Activated CD8-positive, alpha-beta memory T cell treated with anti-CD3 and anti-CD28 coated beads, Interleukin-2, amount 50 U/mL, for 4 hours (primary cell): ENCODE measurements at regions not wholly inside any gene's neighbourhood (a gene's known extent, or its start where the extent isn't known, plus 50 kb on each side); places are given as distances from the start of the nearest gene placed in this dataset.
"Not testable (repeated sequence)": the region's sequence is repeated elsewhere in the genome, so short reads cannot be mapped to it uniquely, and the experiment has no call there.

Source experiments
- DNase-seq: peaks from one replicate; pipeline ENCODE4 v3.0.0-alpha.2; 2020

DNA sequence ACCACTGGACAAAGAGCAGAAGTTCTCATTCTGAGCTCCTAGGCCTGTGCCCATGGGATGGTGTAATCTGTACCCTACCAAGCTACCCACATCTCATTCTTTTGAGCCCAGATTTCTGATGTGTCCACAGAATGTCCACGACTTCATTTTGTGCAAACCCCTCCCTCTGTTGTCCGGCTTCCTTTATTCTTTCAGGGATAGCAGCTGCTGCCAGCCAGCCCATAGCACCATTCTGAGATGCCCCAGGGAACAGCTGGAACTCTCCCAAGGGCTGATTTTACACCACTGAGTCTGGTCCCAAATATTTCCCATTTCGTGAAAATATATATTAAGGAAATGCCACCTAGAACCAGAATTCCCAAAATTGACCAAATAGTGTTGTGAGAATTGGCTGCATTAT, 236.6 kb downstream of the SATB1 start:
- DNase-seq: no peak

DNA sequence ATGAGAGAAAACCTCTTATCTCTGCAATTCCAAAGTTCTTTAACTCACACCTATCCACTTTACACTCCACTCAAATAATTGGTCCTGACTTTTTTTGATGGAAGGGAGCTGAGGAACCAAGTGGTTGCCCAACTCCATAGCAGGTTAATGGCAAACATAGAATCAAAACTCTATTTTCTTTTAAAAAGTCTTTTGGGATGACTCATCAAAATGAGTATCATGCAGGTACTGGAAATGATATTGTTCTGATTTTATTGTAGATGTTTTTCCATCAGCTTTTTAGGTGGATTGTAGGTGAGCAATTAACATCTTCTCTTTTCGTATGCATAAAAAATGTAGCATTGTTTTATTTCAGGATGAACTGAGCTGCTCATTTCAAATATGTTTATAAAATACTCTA, 239.5 kb downstream of the SATB1 start:
- DNase-seq: no peak

DNA sequence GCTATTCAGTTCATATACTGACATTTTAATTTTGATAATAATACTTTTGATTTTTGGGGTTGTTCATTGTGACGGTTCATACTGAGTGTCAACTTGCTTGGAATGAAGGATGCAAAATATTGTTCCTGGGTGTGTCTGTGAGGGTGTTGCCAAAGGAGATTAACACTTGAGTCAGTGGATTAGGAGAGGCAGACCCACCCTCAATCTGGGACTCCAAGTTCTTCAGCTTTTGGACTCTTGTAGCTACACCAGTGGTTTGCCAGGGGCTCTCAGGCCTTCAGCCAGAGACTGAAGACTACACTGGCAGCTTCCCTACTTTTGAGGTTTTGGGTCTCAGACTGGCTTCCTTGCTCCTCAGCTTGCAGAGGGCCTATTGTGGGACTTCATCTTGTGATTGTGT, 242.2 kb downstream of the SATB1 start:
- DNase-seq: not testable (repeated sequence)

DNA sequence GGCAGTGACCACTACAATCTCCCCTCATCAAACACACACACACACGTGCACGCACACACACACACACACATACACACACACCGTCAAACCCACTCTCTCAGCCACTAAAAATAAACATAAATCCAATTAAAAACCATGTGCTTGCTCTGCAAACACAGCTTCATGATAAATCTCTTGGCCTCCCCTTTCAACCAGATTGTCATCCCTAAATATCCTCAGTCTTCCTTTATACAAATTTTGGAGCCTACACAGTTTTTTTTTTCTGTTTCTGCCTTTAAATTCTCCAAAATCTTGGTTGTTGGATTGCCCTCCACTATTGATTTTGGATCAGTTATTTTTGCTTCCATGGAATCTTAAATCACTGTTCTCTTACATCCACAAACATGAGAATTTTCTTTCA, 245.6 kb downstream of the SATB1 start:
- DNase-seq: no peak

DNA sequence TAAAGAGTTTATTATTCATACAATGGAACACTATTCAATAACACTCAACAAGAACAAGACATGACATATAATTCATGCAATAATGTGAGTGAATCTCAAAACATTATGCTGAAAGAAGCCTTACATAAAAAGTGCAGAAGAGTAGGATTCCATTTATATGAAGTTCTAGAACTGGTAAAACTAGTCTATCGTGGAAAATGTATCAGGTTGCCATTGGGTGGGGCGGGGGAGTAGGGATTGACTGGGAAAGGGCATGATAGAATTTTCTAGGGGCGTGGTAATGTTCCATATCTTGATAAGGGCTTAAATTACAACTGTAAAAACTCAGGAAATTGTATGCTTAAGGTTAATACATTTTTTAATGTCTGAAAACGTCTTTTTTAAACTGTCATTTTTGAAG, 247.9 kb downstream of the SATB1 start:
- DNase-seq: no peak

DNA sequence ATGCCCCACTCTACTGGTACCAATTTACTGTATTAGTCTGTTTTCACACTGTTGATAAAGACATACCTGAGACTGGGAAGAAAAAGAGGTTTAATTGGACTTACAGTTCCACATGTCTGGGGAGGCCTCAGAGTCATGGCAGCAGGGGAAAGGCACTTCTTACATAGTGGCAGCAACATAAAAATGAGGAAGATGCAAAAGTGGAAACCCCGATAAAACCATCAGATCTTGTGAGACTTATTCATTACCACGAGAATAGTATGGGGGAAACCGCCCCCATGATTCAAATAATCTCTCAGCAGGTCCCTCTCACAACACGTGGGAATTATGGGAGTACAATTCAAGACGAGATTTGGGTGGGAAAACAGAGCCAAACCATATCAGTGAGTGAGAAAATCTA, 251.2 kb downstream of the SATB1 start:
- DNase-seq: not testable (repeated sequence)

DNA sequence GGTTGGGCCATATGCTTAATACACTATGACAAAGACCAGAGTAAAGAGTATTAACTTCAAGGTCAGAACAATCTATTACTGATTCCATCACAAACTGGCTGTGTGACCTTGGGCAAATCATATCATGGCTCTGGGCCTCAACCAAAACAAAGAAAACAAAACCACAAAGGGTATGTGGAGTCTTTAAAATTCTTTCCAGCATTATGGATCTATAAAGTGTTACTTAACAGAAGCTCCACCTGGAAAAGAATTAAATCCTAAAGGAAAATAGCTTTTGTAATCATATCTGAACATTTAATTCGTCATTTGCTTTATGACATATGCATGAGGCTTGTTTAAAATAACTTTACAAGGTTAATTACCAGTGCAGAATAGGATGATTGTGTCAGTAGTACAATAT, 265.5 kb downstream of the SATB1 start:
- DNase-seq: no peak

DNA sequence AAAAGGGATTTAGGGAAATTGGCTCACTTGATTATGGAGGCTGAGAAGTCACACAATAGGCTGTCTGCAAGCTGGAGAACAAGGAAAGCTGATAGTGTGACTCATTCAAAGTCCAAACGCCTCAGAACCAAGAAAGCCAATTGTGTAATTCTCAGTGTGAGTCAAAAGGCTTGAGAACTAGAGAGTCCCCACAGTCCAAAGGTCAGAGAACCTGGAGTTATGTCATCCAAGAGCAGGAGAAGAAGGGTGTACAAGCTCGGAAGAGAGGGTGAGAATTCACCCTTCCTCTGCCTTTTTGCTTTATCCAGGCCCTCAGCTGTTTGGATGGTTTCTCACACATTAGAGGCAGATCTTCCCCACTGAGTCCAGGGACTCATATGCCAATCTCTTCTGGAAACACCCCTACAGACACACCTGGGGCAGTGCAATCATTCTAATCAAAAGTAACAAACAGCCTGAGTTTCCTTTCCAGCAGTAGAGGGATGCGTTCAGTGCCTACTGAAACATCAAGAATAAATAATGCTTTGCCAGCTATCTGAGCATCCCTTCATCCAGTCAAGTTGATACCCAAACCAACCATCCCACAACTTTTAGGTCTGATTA, 271.5 kb downstream of the SATB1 start:
- no peak for DNase-seq

DNA sequence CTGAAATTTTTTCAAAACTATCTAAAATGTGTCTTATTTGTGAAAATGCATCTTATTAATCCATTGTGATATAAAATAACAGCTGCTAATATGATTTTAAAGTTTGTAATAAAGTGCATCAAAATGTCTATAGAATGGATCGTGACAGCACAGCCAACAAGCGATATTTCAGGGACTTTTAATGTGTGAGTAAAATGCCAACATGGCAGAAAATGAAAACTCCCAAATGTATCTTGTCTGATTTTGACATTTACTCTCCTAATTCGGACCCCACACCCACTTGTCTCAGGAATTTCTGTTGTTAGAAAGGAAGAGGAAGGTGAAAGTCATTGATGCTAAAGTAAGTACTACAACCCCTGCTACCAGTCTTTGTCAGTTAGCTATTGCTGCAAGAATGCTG, 273.9 kb downstream of the SATB1 start:
- no peak for DNase-seq

DNA sequence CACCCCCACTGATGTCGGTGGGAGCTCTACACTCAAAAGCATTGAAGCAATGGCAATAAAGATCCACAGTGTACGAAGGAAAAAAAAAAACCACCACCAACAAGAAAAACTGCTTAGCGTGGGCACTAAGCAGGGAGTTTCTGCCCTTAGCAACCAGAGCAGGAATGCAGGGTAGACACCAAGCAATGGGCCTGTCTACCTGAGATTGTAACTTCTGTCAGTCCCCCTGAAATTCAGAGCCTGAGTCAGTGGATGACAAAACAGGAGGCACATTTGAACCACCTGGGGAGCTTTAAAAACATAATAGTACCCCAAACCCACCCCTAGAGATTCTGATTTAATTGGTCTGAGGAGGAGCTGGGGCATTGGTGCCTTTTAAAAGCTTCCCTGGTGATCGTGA, 275.2 kb downstream of the SATB1 start:
- DNase-seq: no peak

DNA sequence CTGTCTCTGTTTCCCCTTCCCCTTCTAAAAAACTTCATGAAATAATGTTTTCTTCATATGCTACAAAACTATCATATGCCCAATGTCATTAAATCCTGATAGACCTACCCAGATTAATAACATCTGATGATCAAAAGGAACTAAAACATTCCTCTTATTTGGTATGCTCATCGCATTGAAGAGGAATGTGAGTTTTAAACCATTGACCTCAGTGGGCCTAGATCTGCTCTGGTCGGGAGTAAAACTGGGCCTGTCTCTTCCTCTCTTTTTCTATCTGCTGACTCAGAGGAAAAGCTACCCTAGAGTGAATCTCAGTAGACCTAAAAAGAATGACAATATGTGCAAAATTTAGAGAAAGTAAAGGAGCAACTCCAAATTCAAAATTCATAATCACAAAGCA, 275.8 kb downstream of the SATB1 start:
- no peak for DNase-seq

DNA sequence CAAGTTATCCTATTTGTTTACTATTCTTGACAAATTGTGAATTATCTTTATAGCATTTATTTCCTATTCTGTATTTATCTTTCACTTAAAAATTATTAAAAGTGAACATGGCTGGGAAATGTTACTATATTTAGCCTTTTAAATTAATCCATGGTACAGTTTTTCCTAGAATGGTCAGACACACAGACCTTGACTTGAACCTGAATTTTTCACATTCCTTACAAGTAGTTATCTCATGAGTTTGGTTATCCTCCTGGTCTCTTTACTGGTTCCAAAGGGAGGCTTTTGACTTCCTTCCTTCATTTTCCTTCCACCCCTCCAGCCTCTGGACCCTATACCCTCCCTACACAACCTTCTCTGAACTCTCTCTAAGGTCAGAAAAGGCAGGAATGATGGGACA, 280.6 kb downstream of the SATB1 start:
- DNase-seq: no peak

DNA sequence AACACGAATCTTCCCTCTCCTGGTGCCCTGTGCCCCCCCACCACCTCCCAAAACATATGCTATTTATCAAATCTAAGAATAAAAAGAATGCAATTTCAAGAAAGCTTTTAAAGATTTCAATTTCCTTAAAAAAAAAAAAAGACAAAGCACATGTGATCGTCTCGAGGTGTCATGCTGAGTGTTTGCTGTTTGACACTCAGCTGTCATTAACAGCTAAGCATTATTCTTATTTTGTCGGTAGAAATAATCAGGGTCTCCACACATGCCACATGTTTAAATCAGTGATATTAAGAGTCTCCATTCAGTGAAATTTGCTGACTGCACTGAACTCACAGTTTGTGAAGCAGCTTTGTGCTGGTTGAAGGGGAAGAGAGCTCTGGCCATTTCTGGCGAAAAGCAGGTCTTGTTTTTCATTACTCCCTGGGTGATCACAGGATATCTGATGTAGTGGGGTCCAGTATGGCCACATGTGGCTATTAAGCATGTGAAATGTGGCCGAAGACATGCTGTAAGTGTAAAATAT, 281.8 kb downstream of the SATB1 start:
- DNase-seq: no peak

DNA sequence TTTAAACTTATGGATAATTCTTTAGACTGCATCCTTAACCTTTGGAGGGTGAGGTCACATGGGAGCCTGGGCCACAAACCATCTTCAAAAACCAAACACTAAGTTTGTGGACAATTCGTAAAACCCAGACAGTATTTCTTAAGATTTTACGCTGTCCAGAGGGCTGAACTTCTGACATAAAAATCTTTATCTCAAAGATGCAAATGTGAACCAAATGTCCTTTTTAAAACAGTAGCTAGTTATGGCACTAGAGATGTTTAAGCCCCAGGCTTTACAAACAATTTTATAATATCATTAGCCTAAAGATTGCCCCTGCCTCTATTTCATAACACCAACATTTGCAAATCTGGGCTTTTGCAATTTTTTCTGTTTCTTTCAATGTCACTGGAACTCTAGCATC, 287.2 kb downstream of the SATB1 start:
- no peak for DNase-seq

DNA sequence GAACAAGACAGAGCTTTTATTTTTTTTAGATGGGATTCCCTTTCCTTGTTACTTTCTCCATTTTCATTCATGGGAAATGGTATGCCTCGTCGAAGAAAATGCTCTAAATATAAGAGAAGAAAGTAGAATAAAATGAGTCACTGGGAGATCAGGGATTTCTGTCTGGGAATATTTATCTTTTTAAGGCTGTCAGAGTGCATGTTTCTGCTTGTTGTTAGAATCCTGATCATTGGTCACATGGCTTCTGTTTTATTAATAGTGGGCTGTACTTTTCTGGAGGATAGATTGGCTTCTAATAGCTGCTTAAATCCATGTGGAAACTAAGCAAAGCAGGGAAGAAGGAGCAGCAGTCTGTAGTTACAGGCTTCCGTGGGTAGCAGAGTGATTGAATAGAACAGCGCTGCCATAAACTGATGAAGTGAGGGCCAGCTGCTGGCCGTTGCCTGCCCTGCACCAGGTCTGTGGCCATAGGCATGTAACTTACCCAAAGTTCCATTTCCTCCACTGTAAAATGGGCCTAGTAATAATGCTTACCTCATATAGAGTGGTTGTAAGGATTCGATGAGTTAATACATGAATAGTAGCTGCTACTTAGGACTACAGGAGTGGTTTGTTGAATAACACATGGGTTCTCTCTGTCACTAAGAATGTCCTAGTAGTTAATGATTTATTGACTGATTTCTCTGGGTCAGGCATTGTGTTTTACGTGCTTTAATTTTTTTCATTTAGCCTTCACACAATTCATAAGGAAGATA, 289.9 kb downstream of the SATB1 start:
- DNase-seq: no peak

DNA sequence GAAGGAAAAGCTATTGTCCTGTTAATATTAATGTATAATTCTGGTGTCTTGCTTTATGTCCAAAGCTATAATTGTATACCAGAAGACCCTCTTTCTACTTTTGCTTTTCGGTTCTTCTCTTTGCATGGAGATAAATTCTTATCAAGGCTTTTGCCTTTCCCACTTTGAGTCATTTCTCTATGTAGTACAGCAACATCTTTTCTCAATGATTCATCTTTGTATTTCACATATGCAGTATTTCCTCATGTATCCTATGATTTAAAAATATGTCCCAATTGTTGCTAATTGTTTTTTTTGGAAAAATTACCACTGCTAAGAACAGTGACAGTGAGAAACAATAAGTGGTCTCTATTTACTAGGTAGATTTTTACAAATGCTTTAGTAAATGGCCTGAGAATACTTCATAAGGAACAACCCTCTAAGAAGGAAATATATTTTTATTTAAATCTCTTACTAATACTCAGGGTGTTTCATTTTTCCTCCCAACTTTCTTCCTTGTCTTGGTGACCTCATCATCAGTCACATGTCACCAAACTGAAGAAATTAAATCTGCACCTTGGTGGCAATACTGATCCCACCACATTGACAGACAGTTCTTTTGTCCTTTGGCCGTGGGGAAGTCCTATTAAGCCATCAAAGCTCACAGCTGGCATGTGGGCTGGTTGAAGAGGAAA, 290.6 kb downstream of the SATB1 start:
- DNase-seq: no peak

DNA sequence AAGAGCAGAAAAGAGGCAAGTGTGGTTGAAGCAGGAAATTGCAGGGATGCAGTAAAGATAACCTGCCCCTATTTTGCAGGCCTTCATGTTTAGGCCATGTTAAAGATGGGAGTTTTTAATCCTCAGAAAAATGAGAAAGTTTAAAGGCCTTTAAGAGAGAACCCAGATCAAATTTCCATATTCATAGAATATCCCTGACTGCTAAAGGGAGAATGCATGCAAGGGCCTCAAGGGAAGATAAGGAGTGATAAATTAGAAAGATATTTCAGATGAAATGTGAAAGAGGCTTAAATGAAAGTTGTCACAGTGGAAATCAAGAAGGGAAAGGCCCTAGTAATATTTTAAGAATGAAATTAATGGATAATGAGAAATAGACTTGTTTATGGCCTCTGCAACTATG, 292.1 kb downstream of the SATB1 start:
- no peak for DNase-seq

DNA sequence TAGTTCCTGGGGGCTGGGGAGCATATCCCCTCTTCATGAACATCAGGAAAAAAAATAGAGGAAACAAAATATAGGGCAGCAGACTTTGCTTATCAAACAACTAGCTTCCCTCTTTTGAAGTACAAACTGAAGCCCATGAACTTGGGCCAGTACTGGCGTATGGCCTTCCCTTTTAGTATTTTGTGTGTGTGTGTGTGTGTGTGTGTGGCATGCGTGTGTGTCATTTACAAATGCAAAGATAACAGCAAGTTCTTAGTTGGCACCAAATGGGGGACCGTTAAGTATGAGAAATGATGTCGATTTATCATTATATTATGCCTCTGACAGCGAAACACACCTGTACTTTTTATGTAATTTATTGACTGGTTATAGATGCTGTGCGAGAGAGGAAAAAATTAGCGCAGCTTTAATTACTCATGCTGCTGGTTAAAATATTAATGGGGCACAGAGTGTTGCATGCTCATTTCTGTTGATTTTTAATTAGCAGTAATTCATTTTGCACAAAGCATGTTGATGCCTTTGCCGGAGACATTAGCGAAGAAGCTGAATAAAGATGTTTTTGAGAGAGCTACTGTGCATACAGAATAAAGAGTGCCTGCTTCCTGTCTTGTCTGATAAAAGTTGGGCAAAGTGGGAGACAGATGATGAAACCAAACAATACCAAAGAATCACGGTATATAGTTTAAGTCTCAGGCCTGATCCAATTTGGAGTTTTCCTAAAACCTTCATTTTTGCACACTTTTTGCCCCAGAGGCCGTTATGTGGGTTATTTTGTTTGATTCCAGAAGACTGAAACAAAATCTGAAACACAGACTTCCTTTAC, 297.1 kb downstream of the SATB1 start:
- DNase-seq: no peak

DNA sequence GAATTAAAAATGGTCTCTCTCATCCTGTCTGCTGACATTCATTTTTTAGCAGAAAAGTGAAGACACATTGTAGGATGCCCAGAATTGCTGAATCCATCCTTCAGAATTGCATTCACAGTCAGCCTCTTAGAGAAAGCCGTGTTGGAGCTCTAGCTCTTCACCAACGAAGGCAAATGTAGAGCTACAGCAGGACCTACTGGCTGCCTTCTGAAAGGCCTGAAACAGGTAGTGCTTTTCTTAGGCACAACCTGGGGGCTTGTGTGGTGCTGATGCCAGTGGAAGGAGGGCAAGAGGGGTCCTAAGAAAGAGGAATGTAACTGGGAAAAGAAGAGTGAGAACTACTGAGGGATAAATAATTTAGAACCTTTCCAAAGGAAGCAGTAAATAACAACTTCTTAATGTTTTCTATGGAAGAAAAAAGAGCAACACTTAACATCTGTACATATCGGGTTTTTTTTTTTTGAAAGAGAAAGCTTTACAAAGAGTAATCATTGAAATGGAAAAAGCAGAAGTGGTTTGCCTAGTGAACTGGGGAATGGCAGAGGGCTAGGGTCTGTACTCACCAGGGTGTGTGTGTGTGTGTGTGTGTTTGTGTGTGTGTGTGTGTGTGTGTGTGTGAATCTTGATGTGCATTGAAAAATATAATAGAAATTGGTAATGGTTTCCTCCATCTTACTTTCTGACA, 297.8 kb downstream of the SATB1 start:
- no peak for DNase-seq

DNA sequence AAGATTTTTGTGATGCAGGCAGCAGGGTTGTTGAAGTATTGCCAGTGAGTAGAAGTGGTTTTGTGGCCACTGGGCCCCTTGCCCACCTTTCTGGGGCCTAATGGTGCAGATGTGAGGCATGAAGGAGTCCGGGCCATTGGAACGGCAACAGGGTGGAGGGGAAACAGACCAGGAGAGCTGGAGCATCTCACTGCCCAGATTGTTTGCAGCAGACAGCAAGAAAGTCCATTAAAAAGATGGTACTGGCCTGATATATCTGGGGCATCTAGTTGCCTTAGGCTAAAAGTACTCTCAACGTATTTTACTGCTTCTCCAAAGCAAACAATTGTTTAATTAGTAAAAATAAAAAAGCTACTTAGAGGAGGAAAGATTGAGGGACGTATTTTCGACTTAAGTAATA, 298.4 kb downstream of the SATB1 start:
- no peak for DNase-seq

DNA sequence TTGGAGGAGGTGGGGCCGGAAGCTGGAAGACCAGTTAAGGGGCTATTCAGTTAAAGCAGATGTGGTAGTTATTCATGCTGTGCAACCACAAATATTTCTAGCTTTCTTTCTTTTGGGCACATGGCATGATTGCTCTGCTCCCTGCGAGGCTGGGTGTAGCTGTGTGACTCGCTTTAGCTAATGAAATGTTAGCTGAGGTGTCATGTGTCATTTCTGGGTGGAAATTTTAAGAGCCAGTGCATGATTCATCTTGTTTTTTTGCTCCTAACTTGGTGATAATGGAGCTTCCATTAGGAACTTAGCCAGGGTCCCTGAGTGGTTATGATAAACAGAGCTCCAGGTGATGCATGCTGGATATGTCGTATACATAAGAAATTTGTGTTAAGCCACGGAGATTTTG, 300.6 kb downstream of the SATB1 start:
- no peak for DNase-seq

DNA sequence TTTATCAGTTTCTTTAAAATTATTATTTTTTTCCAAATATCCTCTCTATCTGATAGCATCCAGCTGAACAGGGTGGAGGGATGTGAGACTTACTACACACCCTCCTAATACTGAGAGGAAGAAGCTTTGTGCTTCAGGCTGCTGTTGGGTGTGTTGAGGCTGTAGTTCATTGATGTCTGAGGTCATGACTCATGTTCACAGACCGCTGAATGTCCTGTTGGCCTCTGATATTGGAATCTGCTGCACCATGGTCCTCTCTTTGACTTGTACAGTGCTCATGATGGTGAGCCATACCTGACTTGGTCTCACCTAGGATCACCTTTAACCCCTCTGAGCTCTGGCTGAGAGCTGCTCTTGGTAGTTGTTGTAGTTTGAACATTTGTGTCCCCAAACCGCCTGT, 302.9 kb downstream of the SATB1 start:
- DNase-seq: no peak

DNA sequence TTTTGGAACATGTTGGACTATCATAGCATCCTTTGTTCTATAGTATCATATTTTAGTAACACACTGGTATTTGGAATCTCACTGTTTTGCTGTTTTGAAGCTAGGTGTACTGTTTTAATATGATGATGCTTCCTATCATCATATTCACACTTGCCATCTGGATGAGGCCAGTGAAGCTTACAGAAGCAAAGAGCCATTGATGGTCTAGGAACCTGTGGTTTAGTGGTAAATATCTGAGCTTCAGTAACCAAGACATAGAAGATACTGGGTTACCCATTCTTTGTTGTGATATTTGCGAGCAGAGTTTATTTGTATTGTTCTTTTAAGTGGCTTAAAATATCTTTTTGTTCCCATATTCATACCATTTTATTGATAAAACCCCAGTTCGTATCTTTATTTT, 304.1 kb downstream of the SATB1 start:
- DNase-seq: no peak
